Uterus (tissue), 3 donors: ENCODE measurements at regions not wholly inside any gene's neighbourhood (a gene's known extent, or its start where the extent isn't known, plus 50 kb on each side); places are given as distances from the start of the nearest gene placed in this dataset.

ENCODE experiments used
- DNase-seq, 2 donors: peaks; one replicate each; pipeline ENCODE4 v3.0.0-alpha.2; 2019 to 2020
- H3K27ac ChIP-seq, 2 donors: fragments of 200-600 bp; sonication (generic); 1 replicate in 1 of 2; 2 replicates in 1 of 2; pipeline ENCODE4 v1.5.1; 2016 to 2018
- H3K27me3 ChIP-seq, 2 donors: fragments of 200-600 bp; sonication (generic); one replicate each; pipeline ENCODE4 v1.5.1; 2018 to 2019; ENCODE audit warnings: control low read depth in 1 of 2
- H3K36me3 ChIP-seq, 2 donors: fragments of 200-600 bp; sonication (generic); one replicate each; pipeline ENCODE4 v1.5.1; 2019; ENCODE audit warnings: control low read depth in 1 of 2
- H3K4me1 ChIP-seq, 2 donors: fragments of 200-600 bp; sonication (generic); one replicate each; pipeline ENCODE4 v1.5.1; 2018 to 2019; ENCODE audit warnings: control low read depth in 1 of 2
- H3K4me3 ChIP-seq, 2 donors: fragments of 200-600 bp; sonication (generic); 1 replicate in 1 of 2; 2 replicates in 1 of 2; pipeline ENCODE4 v1.5.1; 2018 to 2019; ENCODE audit warnings: mild to moderate bottlenecking in 1 of 2
- H3K9me3 ChIP-seq, 2 donors: fragments of 200-600 bp; sonication (generic); one replicate each; pipeline ENCODE4 v1.5.1; 2019; ENCODE audit warnings: control low read depth in 1 of 2
- POLR2A ChIP-seq, 2 donors: fragments of 450-650 bp; IDR thresholded peaks; one replicate each; pipeline ENCODE4 v1.6.1; 2016; ENCODE audit warnings: antibody characterized with exemption in 2 of 2, mild to moderate bottlenecking in 1 of 2, moderate library complexity in 1 of 2
- intact Hi-C: fragments of 100-400 bp; cut with DNase I; formaldehyde crosslinking; loops from one replicate; pipeline ENCODE4 v1.15.1; 2023; ENCODE audit warnings: low total_unique reads
- TF ChIP-seq, protein P1 (sequence below), 4 experiments: fragments of 200-600 bp in 2 of 4; fragments of 450-650 bp in 2 of 4; sonication (generic) in 2 of 4; IDR thresholded peaks; one replicate each; pipeline ENCODE4 v1.5.1; 2016 to 2019; ENCODE audit warnings: antibody characterized with exemption in 4 of 4, mild to moderate bottlenecking in 2 of 4, moderate library complexity in 1 of 4
- donor health status: DM: yes; HTN: yes; CAD: no.

DNA sequence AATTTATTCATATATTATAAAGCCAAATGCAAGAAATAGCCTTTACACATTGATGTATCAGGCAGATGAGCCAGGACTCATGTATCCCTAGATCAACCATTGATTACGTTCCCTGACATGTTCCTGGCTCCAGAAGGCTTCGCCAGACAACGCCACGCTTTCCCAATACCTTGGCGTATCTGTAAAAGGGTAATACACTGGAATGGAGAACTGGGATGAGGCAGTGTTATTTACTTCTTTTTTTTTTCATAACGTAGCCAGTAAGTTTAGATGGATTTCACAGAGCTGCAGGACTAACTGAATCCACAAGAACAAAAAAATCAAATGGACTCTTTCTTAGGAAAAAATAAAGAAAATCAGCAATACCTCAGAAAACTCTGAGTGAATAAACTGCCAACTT, 588.1 kb upstream of the SEMA3D start:
- TF ChIP-seq, protein P1, sequence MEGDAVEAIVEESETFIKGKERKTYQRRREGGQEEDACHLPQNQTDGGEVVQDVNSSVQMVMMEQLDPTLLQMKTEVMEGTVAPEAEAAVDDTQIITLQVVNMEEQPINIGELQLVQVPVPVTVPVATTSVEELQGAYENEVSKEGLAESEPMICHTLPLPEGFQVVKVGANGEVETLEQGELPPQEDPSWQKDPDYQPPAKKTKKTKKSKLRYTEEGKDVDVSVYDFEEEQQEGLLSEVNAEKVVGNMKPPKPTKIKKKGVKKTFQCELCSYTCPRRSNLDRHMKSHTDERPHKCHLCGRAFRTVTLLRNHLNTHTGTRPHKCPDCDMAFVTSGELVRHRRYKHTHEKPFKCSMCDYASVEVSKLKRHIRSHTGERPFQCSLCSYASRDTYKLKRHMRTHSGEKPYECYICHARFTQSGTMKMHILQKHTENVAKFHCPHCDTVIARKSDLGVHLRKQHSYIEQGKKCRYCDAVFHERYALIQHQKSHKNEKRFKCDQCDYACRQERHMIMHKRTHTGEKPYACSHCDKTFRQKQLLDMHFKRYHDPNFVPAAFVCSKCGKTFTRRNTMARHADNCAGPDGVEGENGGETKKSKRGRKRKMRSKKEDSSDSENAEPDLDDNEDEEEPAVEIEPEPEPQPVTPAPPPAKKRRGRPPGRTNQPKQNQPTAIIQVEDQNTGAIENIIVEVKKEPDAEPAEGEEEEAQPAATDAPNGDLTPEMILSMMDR (IDR thresholded peaks at IDR 0.05): no peak
- no peak for TF ChIP-seq POLR2A (IDR thresholded peaks at IDR 0.05)
- Histone ChIP-seq H3K27me3 (no peaks in the 10 kb centered on the region), H3K9me3 (no peaks in the 10 kb centered on the region), H3K4me1 (no peaks in the 10 kb centered on the region), H3K27ac (no peak overlapping the region), H3K4me3 (no peak overlapping the region), H3K36me3 (no peaks in the 10 kb centered on the region)
- no peak for DNase-seq
- intact Hi-C loops: no loop called here

- no peak for DNase-seq
- intact Hi-C loops: no loop called here
- H3K4me1 ChIP-seq: no peaks in the 10 kb centered on the region
- no peak overlapping the region for H3K27ac ChIP-seq
- TF ChIP-seq, protein P1 (IDR thresholded peaks at IDR 0.05): no peak
- TF ChIP-seq POLR2A (IDR thresholded peaks at IDR 0.05): no peak
- no peaks in the 10 kb centered on the region for H3K36me3 ChIP-seq
- no peak overlapping the region for H3K4me3 ChIP-seq
- no peaks in the 10 kb centered on the region for H3K9me3 ChIP-seq
- no peaks in the 10 kb centered on the region for H3K27me3 ChIP-seq
Measured at GRCh38 chr7:85773116-85773728, 586.4 kb upstream of the SEMA3D start.

DNA sequence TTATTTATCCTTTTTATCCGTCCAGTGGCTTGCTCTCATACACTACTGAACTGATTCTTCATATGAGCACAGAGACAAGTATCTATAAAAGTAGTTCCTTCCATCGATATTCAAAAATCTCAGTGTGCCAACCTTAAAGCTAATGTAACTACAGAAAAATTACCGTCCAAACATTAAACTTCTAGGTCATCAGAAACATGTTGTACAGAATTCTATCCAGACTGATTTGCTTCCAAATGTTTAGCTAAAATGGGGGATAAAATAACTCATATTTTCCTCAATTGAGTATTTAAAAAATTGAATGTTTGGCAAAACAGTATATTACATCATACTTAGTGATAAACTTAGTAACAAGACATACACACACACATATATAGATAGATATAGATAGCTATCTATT, 584.7 kb upstream of the SEMA3D start:
- no peak for DNase-seq
- TF ChIP-seq POLR2A (IDR thresholded peaks at IDR 0.05): no peak
- TF ChIP-seq, protein P1 (IDR thresholded peaks at IDR 0.05): no peak
- intact Hi-C loops: no loop called here
- Histone ChIP-seq H3K36me3 (no peaks in the 10 kb centered on the region), H3K9me3 (no peaks in the 10 kb centered on the region), H3K4me3 (no peak overlapping the region), H3K4me1 (no peaks in the 10 kb centered on the region), H3K27ac (no peak overlapping the region), H3K27me3 (no peaks in the 10 kb centered on the region)

- no peak for TF ChIP-seq POLR2A (IDR thresholded peaks at IDR 0.05)
- TF ChIP-seq, protein P1 (IDR thresholded peaks at IDR 0.05): no peak
Measured at GRCh38 chr7:85770332-85770731, 583.5 kb upstream of the SEMA3D start.

GRCh38 chr7:85765698-85766298, 578.9 kb upstream of the SEMA3D start:
- Histone ChIP-seq H3K9me3 (no peaks in the 10 kb centered on the region), H3K4me3 (no peak overlapping the region), H3K27ac (no peak overlapping the region), H3K27me3 (no peaks in the 10 kb centered on the region), H3K36me3 (no peaks in the 10 kb centered on the region), H3K4me1 (no peaks in the 10 kb centered on the region)
- no peak for DNase-seq
- TF ChIP-seq, protein P1 (IDR thresholded peaks at IDR 0.05): no peak
- TF ChIP-seq POLR2A (IDR thresholded peaks at IDR 0.05): no peak
- intact Hi-C loops: no loop called here

More at GRCh38 chr7:85770332-85770731, 583.5 kb upstream of the SEMA3D start:
- H3K4me1 ChIP-seq: no peaks in the 10 kb centered on the region
- no peaks in the 10 kb centered on the region for H3K27me3 ChIP-seq
- no peak overlapping the region for H3K4me3 ChIP-seq
- no peaks in the 10 kb centered on the region for H3K9me3 ChIP-seq
- DNase-seq: no peak
- H3K27ac ChIP-seq: no peak overlapping the region
- intact Hi-C loops: no loop called here
- no peaks in the 10 kb centered on the region for H3K36me3 ChIP-seq
